Urothelium cell line (cell line): ENCODE measurements at regions not wholly inside any gene's neighbourhood (a gene's known extent, or its start where the extent isn't known, plus 50 kb on each side); places are given as distances from the start of the nearest gene placed in this dataset.
"Not testable (repeated sequence)": the region's sequence is repeated elsewhere in the genome, so short reads cannot be mapped to it uniquely, and the experiment has no call there.

ENCODE experiments used
- DNase-seq: peaks from one replicate; pipeline ENCODE4 v3.0.0; 2011; ENCODE audit warnings: low spot score, mixed read lengths
- FAIRE-seq: peaks from 2 replicates; lab custom pipeline; 2011; peaks lifted over from hg19 to GRCh38; lab: Jason Lieb, UNC

- FAIRE-seq (no peak), DNase-seq (no peak)
Measured at GRCh38 chr6:97347111-97347510, 64.1 kb upstream of the MMS22L start.

- DNase-seq = no peak
- no peak for FAIRE-seq
Measured at GRCh38 chr6:97361286-97361685, 78.3 kb upstream of the MMS22L start.

- DNase-seq (no peak), FAIRE-seq (no peak)
Measured at GRCh38 chr6:97364327-97364726, 81.3 kb upstream of the MMS22L start.

DNA sequence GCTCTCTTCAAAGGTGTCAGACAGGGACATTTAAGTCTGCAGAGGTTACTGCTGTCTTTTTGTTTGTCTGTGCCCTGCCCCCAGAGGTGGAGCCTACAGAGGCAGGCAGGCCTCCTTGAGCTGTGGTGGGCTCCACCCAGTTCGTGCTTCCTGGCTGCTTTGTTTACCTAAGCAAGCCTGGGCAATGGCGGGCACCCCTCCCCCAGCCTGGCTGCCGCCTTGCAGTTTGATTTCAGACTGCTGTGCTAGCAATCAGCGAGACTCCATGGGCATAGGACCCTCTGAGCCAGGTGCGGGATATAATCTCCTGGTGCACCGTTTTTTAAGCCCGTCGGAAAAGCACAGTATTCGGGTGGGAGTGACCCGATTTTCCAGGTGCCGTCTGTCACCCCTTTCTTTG, 99.1 kb upstream of the MMS22L start:
- DNase-seq, FAIRE-seq: not testable (repeated sequence)

GRCh38 chr6:97392735-97393134, 109.7 kb upstream of the MMS22L start:
- DNase-seq = no peak

GRCh38 chr6:97394160-97394748, 111.2 kb upstream of the MMS22L start:
- peak; percentile 37 for DNase-seq
- no peak for FAIRE-seq

More at GRCh38 chr6:97392735-97393134, 109.7 kb upstream of the MMS22L start:
- FAIRE-seq = no peak

DNA sequence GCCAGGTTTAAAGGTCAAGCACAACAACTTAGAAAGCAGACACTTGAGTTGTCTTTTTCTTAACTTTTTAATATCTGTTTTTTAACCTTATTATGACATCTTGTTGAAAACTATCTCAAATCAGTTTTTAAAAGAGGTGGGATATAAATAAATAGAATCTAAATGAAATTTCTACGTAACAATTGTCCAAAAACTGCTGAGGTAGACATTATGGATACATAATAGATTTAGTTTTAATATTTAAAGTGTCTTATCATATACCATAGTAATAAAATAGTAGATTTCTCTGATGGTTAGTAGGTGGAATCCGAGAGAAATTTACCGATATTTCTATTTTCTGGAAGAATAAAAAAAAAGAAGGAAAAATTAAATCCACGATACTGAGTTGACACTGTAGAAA, 113.9 kb upstream of the MMS22L start:
- DNase-seq (no peak), FAIRE-seq (no peak)

- no peak for FAIRE-seq
- no peak for DNase-seq
Measured at GRCh38 chr6:97399208-97399607, 116.2 kb upstream of the MMS22L start.

GRCh38 chr6:97401533-97401932, 118.5 kb upstream of the MMS22L start:
- DNase-seq = no peak
- FAIRE-seq = no peak

DNA sequence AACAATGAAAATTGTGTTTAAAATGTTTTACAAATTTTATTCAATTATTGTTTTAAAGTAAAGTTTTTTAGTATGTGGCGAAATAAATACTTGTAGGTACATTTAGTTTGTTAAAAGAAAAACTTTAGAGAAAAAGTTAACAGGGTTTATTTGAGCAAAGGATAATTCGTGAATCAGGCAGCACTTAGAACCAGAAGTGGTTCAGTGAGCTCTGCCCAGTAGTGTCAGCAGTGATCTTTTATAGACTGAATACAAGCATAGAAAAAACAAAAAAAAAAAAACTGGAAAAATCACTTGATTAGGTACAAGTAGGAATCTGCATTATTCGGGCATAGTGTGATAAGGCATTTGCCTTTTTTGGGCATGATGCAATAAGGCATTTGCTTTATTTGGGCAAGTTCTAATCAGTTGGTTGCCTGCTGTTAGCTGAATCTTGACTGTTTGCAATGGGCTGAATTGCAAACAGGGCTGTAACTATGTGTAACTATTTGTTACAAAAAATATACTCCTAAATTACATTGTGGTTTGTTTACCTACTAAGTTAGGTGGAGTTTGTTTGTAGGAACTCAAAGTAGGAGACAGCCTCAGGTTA, 122.9 kb upstream of the MMS22L start:
- DNase-seq (no peak), FAIRE-seq (no peak)

- FAIRE-seq (no peak), DNase-seq (no peak)
Measured at GRCh38 chr6:97406633-97407032, 123.6 kb upstream of the MMS22L start.

DNA sequence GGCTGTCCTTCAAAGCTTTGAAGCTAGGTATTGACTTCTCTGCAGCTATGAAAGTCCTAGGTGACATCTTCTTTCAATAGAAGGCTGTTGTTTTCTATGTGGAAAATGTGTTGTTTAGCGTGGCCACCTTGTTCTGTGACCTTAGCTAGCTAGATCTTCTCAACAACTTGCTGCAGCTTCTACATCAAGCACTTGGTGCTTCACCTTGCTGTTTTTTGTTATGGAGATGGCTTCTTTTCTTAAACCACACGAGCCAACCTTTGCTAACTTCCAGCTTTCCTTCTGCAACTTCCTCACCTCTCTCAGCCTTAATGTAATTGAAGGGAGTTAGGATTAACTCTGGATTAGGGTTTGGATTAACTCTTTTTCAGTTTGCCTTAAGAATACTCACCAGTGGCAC, 128.6 kb upstream of the MMS22L start:
- FAIRE-seq (no peak), DNase-seq (no peak)

- FAIRE-seq (no peak), DNase-seq (no peak)
Measured at GRCh38 chr6:97412511-97412910, 129.5 kb upstream of the MMS22L start.

DNA sequence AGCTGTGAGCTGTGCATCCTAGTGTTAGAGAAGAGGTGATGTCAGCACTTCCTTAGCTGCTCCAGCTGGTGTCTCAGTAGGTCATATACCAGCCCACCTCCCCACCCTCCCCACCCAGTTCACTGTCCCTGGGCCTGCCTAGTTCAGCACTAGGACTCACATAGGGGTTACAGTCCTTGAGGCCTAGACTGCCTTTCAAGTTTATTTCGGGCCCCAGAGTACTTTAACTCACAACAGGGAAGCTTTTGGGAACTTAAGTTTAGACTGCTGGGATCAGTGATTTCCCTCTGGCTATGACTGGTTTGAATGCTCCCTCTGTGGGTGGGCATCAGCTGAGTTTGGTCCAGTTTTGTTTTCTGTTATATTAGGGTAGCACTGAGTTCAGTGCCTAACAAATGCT, 139.2 kb upstream of the MMS22L start:
- DNase-seq = no peak

DNA sequence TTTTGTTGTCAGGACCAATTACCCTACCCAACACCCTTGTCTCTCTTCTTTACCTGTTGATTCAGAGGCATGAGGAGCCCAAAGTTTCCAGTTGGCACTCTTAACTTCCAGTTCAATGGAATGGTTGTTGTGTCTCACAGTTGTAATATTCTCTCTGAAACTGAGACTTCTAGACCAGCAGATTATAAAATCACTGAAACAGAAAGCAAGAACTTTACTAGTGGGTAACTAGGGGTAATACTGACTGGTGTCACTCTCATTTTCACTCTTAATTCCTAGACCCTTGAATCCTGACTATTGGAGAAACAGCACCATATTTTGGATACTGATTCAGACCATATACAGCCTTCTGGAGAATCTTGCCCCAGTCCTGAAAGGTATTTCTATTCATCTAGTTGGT, 140.2 kb upstream of the MMS22L start:
- DNase-seq = no peak
- FAIRE-seq = no peak

More for the DNA sequence above, 139.2 kb upstream of the MMS22L start:
- no peak for FAIRE-seq

GRCh38 chr6:97427648-97428047, 144.6 kb upstream of the MMS22L start:
- DNase-seq = no peak
- no peak for FAIRE-seq

DNA sequence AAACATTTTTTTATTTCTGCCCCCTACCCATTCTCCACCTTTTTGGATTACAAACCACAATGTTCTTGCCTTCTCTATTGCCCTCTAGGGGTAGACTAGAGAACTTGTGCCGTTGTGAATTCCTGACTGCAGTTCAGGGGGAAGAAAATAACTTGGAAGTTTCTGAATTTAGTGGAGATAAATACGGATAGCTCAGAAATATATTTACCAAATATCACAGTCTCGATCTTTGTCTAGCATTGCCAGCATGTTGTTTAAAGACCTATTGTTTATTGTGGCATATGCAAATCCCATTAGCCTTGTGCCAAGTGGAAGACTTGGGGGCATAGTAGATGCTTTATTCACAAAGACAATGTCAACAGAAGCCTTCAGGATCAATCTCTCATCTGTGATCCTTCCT, 154.1 kb upstream of the MMS22L start:
- DNase-seq = peak; percentile 12
- FAIRE-seq = no peak

DNA sequence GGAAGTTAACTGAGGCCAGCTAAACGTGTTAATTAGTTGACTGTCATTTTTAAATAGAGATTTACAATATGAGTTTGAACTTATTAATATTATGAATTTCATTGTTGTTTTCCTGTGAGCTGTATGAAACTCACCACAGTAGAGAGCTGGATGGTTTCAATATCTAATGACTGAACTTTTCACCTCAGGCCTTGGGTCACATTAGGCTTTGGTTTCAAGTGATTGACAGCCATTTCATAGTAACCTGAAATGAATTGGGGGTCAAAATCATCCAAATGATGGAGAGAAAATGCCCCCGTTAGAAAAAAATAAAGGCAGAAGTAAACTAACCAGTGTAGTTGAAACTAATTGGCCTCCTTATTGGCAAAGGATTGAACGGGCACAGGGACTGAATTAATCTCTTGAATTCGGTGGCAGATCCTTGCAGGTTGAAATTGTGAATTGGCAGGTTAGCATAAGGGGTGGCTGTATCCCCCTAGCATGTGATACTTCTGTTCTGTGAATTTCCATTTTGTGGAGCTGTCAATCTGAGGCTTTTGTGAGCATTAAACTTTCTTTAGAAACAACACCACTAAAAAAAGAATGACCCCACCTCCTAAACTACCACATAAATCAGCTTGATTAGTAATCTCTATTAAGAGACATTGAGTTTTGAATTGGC, 155.1 kb upstream of the MMS22L start:
- DNase-seq (no peak), FAIRE-seq (no peak)

DNA sequence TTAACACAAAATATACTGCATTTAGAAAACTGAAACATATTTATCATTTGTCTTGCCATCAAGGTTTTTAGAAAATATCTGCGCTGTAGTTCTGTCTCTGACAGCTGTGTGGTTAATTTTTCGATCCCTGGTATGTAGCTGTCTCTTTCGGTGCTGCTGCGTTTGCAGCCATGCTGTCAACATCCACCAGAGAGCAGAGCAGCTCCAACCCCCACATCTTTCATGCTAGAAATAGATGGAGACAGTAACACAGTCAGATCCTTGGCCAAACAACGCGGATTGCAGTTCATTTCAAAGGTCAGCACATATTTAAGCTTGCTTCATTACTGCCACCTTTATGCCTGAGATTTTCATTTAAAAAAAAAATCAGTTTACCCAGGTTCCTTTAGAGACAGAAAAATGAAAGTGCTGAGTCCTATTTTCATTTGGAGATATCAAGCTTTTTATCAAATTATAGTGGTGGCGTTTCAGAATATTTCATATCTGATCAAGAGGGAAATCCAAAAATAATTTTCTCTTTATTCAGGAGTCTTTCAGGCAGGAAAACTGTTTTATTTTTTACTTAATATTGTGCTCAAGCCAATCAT, 157.7 kb upstream of the MMS22L start:
- peak; percentile 50 for DNase-seq
- FAIRE-seq = no peak

DNA sequence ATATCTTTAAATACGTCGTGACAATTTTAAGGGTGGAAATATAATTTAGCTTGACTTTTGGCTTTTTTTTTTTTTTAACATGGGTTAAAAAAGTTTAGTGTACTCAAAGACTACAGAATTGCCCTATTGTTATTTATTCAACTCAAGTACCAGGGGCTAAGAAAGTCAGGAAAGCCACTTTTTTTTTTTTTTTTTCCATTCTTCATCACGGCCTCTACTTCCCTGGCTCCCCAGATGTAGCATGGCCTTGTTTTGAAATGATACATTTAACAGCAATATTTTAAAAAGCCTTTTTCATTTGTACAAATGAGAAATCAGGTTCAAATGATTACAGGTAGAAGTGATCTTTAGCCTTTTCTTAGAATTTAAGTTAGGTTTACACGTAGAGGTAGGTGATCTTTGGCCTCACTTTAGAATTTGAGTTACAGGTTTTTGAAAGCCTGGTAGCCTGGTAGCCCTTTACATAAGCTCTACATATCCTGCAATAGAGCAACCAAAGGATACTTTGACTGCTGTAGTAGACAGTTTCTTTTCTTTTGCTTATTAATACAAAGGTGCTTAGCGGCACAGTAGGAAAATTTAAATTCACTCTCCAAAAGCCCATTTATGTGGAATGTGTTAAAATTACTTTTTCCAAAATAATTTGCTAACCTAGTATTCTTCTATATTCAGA, 160.5 kb upstream of the MMS22L start:
- FAIRE-seq (no peak), DNase-seq (no peak)

- no peak for FAIRE-seq
- DNase-seq = no peak
Measured at GRCh38 chr6:97445407-97445806, 162.4 kb upstream of the MMS22L start.
